ENCODE measurements at regions not wholly inside any gene's neighbourhood (a gene's known extent, or its start where the extent isn't known, plus 50 kb on each side); places are given as distances from the start of the nearest gene placed in this dataset.

DNA sequence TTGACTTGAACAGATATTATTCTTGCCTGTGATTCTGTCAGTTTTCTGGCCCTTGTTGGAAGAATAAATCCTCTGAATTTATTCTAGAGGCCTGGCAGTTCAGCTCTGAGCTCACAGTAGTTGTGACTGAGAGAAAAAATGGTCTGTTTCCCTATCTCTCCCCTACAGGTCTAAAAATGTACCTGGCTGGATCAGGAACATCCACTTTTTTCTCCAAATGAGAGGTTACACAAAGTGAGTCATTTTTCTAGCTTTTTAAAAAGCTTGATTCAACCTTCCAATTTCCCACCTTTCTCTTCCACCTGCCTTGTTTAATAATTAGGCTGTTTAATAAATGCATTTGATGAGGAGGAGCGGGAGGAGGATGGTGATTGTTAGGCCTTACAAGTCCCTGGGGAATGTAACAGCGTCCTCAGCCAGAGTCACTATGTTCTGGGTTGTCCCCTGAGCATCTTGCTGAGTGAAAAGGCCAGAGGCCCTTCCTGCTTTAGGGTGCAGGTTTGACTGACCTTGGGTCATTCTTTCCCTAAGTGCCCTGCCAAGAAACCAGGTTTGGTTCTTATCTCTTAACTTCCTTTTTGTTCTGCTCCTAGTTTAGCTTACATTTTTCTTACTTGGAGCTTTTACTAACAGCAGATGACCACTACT, 91.7 kb upstream of the FUT8 start:
- DNase-seq (ENCODE audit: low read depth) = no peak

GRCh38 chr14:65321370-65321875, 91.1 kb upstream of the FUT8 start:
- DNase-seq (ENCODE audit: low read depth) = no peak

DNA sequence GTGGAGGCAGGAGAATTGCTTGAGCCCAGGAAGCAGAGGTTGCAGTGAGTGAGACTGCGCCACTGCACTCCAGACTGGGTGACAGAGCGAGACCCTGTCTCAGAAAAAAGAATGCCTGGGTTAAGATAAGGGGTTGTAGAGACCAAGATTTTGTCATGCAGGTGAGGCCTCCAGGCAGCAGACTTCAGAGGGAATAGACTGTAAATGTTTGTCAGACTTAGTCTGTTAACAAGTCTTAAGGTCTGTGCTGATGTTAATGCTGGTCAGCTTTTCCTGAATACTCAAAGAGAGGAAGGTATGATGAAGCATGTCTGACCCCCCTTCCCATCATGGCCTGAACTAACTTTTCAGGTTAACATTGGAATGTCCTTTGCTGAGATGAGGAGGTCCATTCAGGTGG, 83.0 kb upstream of the FUT8 start:
- DNase-seq (ENCODE audit: low read depth) = no peak

- DNase-seq (ENCODE audit: low read depth) = no peak
Observed at GRCh38 chr14:65329911-65330310, 82.6 kb upstream of the FUT8 start.

DNA sequence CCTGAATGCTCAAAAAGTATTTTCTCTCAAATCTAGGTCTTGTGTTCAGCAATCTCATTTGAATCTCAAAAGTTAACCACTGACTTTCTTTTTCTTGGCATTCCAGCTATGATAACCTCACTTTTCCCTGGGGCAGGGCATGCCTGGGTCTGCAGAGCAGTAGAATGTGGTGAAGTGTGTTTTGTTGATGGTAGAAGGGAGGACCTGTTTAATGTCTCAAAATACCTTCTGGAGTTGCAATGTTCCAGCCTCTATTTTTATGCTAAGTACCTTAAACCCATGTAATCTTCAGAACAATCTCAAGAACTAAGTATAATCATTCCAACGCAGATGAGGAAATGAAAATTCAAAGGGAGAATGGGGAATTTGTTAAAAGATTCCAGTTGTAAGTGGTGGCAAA, 82.1 kb upstream of the FUT8 start:
- no peak for DNase-seq (ENCODE audit: low read depth)

GRCh38 chr14:65331652-65332051, 80.9 kb upstream of the FUT8 start:
- DNase-seq (ENCODE audit: low read depth) = no peak

DNA sequence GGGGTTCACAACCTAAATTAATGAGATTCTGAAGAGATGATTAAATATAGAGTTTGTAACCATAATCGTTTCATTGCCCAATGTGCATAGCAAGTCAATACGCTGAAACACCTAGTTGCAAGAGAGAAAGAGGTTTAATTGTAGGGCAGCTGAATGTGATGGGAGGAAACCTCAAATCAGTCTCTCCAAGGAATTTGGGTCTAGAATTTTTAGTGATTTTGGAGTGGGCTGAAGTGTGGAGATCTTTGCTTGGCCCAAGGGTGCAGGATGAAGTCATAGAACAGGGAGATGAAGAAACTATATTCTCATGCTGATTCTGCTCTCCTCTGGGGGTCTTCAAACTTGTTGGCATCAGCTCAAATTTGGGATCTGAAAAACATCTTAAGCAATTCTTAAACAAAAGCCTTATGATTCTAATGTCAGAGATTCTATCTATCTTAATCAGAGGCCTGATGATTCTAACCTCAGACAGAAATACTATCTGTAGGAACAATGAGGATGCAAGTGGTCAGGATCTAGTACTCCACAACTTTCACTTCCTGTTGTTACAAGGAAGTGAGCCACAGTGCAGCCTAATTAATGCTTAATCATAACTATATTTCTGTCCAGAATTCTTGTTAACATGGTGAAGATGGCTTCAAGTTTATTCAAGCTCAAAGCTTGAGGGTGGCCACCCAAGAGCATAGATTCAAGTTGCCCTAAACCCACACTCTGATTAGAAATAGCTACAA, 80.2 kb upstream of the FUT8 start:
- DNase-seq (ENCODE audit: low read depth) = no peak

DNA sequence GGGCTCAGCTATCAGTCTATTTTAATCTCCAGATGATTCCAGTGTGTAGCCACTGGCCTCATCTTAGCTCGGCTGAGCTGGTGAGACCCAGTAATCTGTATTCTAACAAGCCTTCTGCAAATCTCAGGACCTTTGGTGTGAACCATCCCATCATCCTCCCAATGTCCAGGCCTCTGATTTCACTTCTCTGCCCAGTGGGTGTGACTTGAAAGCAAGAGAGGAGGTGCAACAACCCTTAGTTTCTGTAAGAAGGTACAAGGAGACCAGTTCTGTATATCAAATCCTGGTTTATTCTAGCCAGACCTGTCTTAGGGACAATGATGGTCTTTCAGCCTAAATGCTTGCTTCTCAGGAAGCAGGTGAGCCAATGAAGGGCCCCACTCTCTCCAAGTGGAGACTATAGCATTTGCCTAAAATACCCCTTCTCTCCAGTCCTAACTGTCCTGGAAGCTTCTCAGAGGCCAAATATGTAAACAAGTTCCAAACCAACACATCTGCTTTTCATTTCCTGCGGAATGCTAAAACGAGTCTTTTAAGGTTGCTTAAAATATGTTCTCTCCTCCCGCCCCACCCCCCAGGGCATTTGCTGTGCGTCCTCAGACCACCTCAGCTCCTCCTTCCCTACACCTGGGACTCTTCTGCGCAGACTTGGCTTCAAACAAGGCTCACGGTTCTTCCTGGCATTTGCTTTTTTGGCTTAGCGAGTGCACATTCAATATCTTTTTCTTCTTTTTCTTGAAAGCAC, 78.4 kb upstream of the FUT8 start:
- peak; percentile 28 for DNase-seq (ENCODE audit: low read depth)

GRCh38 chr14:65334765-65335410, 77.6 kb upstream of the FUT8 start:
- no peak for DNase-seq (ENCODE audit: low read depth)

DNA sequence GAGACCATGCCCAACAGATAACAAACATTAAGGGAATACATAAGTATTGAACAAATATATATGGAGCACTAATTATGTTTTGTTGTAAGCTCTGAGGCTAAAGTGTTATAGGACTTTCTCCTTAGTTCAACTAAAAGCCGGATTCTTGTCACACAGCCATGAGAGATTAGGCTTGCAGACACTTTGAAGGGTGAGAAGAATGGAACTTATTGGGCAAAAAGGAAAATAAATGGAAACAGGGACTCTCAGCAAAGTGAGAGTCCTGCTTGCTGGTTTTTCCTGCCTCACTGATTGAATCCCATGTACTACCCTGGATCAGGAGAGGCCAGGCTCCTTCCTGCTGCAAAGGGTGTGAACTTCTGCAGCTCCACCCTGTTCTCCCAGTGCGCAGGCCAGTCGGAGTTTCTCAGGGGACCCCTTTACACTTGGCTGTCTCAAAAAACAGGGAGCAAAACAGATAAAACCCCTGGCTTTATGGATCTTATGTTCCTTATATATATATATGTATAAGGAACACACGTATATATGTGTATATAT, 77.1 kb upstream of the FUT8 start:
- no peak for DNase-seq (ENCODE audit: low read depth)

- peak; percentile 38 for DNase-seq (ENCODE audit: low read depth)
Observed at GRCh38 chr14:65336191-65336591, 76.3 kb upstream of the FUT8 start.

DNA sequence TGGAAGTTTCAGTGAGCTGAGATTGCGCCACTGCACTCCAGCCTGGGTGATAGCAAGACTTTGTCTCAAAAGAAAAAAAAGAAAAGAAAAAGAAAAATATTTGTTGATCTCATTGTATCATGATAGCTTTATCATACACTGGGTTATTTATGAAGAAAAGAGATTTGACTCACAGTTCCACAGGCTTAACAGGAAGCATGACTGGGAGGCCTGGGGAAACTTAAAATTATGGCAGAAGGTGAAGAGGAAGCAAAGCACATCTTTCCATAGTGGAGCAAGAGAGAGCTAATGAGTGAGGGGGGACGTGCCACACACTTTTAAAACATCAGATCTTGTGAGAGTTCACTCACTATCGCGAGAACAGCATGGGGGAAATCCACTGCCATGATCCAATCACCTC, 72.7 kb upstream of the FUT8 start:
- DNase-seq (ENCODE audit: low read depth) = no peak

DNA sequence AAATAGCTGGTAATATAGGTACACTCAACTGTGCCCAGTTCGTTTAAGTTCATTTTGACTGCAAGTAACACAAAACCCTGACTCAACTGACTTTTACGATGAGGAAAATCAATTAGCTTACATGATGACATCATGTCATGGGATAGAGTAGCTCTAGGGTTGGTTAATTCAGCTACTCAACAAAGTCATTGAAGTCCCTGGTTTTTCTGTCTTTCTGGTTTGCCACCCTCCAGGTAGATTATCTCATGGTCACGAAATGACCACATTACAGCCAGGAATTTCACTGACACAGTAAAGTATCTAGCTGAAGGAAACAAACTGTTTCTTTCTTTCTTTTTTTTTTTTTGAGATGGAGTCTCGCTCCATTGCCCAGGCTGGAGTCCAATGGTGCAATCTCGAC, 68.5 kb upstream of the FUT8 start:
- DNase-seq (ENCODE audit: low read depth) = no peak

DNA sequence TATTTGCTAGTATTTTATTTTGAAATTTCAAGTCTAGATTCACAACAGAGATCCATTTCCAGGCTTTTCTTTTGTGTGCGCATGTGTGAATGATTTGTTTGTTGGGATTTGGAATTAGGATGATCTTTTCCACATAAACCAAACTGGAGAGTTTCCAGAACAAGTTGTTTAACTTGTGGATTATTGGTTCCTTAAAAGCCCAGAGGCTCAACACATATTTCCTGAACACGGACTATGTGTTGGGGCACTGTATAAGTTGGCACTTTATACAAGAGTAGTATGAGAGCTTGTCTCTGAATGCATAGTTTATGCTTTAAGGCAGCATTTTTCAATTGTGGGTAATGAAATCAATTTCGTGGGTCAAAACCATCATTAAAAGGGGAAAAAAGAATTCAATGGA, 67.3 kb upstream of the FUT8 start:
- no peak for DNase-seq (ENCODE audit: low read depth)

GRCh38 chr14:65346474-65346873, 66.1 kb upstream of the FUT8 start:
- DNase-seq (ENCODE audit: low read depth) = no peak

DNA sequence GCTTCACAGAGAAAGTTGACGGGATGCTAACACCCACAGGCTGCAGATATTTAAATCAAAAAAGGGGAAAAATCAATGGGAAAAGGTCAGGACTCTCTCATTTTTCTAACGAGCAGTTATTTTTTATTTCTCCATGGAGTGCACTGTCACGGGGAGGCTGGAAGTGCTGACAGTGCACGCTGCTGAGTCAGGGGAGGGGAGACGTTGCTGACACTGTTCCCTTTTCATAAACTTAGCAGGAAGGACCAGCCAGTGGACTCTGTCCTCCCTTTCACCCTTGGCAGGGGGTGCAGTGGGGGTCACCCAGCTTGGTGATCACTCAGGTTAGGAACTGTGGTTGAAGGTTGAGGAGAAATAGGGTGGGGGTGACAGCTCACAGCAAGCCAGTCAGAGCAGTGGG, 65.6 kb upstream of the FUT8 start:
- DNase-seq (ENCODE audit: low read depth) = no peak

- DNase-seq (ENCODE audit: low read depth) = no peak
Observed at GRCh38 chr14:65348137-65348536, 64.4 kb upstream of the FUT8 start.

GRCh38 chr14:65349100-65349499, 63.4 kb upstream of the FUT8 start:
- DNase-seq (ENCODE audit: low read depth) = no peak

DNA sequence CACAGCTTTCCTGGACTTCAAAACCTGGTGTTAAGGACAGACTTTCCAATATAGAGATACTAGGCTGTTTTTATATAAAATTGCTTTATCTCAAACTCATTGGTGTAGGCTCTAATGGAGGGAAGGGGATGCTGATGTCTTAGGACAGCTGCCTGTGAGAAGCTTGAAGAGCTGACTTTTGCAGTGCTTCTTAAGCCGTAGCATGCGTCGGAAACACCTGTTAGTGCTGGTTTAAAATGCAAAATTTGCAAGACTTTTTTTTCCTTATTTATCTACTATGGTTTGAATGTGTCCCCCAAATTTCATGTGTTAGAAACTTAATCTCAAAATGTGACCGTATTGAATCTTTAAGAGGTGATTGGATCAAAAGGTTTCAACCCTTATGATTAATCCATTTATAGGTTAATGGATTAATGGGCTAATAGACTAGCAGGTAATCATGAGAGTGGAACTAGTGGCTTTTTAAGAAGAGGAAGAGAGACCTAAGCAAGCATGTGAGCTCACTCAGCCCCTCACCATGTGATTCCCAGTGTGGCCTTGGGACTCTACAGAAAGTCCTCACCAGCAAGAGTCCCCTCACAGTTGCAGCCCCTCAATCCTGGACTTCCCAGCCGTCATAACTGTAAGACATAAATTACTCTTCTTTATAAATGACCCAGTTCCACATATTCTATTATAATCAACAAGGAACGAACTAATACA, 60.9 kb upstream of the FUT8 start:
- no peak for DNase-seq (ENCODE audit: low read depth)

DNA sequence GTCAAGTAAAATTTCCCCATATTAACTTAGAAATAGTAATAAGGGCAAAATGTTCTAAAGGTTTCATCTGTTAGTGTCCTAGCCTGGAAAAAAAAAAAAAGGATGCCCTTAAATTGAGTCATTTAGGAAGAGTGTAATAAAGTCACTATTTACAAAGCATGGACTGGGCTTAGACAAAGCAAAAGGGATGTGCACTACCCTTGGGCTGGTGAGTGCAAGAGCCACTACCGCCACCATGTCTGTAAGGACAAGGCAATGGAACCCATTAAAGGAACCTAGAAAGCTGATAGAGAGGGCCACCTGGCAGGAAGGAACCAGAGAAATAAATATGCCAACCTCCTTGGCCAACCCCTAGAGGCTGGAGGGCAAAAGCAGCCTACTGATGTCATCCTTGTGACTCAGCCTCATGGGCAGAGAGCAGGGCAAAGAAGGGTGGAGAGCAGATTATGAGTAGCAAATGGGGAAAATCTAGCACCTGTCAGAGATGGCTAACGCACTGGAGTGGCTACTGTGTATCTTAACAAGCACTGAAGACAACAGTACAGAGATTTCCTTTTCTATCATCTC, 59.5 kb upstream of the FUT8 start:
- DNase-seq (ENCODE audit: low read depth) = no peak

DNA sequence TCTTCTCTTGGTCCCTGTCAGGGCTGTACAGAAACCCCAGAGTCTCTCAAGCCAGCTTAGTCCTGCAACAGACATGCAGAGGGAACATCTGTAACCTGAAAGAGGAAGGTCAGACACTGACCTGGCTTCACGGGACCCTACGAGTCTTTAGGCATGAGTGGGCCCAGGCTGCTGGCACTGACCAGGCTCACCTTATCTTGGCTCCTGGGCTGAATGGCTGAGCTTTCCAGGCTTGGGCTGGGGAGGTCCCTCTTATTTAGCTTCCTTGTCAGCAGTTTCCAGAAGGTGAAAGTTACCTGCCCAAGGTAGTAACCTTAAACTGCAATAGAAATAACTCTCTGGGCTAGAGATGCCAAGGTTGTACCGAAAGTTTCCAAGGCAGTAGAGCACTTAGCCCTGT, 58.4 kb upstream of the FUT8 start:
- DNase-seq (ENCODE audit: low read depth) = no peak
